IMR-90 (cell line): ENCODE measurements at regions not wholly inside any gene's neighbourhood (a gene's known extent, or its start where the extent isn't known, plus 50 kb on each side); places are given as distances from the start of the nearest gene placed in this dataset.

Source experiments
- ATAC-seq: fragments of 200-7000 bp; cut with Tn5 transposase; 2 replicates; pipeline ENCODE4 v1.9.1; 2020; ENCODE audit warnings: low read depth, mild to moderate bottlenecking, moderate library complexity
- BruUV-seq: library from RNA; stranded (reverse); fragments of 400-500 nt; replicated peaks from 2 replicates; lab custom pipeline; 2021; lab: Mats Ljungman, UMichigan
- CTCF ChIA-PET: fragments of 300-600 bp; formaldehyde crosslinking; extraction: SDS; loops from one replicate; lab custom pipeline; 2021; ENCODE audit warnings: antibody characterized with exemption; lab: Yijun Ruan, JAX
- POLR2A ChIA-PET: fragments of 300-600 bp; sonication (Branson Sonifier 250); formaldehyde crosslinking; loops from one replicate; lab custom pipeline; 2022; ENCODE audit warnings: antibody characterized with exemption; ENCODE audit not compliant: unreplicated experiment; lab: Charles Lee
- DNase-seq: peaks from one replicate; pipeline ENCODE4 v3.0.0; 2013
- H2AFZ ChIP-seq: replicated peaks from 2 replicates; pipeline ENCODE3; 2013; ENCODE audit warnings: low read length, mild to moderate bottlenecking; ENCODE audit not compliant: poor library complexity
- H2AK5ac ChIP-seq: 2 replicates; pipeline ENCODE4 v1.6.1; 2013; ENCODE audit warnings: low read depth, low read length, inconsistent platforms
- H2AK9ac ChIP-seq: replicated peaks from 2 replicates; pipeline ENCODE3; 2013; ENCODE audit warnings: mild to moderate bottlenecking, low read depth, low read length, moderate library complexity; ENCODE audit not compliant: poor library complexity
- H2BK120ac ChIP-seq: 2 replicates; pipeline ENCODE4 v1.6.1; 2013; ENCODE audit warnings: low read depth, low read length, inconsistent platforms
- H2BK15ac ChIP-seq: 3 replicates; pipeline ENCODE4 v1.6.1; 2013; ENCODE audit warnings: low read depth, low read length, inconsistent platforms
- H2BK20ac ChIP-seq: 2 replicates; pipeline ENCODE4 v1.6.1; 2013; ENCODE audit warnings: low read depth, mild to moderate bottlenecking, inconsistent platforms, low read length, moderate library complexity
- H2BK5ac ChIP-seq: 2 replicates; pipeline ENCODE4 v1.6.1; 2013; ENCODE audit warnings: mild to moderate bottlenecking, low read depth, low read length, inconsistent platforms; ENCODE audit not compliant: poor library complexity, severe bottlenecking
- H3K14ac ChIP-seq: replicated peaks from 2 replicates; pipeline ENCODE4 v1.6.1; 2013; ENCODE audit warnings: low read depth, low read length, inconsistent platforms
- H3K18ac ChIP-seq: 2 replicates; pipeline ENCODE4 v1.6.1; 2013; ENCODE audit warnings: low read depth, low read length, control low read depth
- H3K23ac ChIP-seq: 2 replicates; pipeline ENCODE4 v1.6.1; 2013; ENCODE audit warnings: low read depth, low read length, inconsistent platforms
- H3K27ac ChIP-seq: 2 replicates; pipeline ENCODE4 v1.5.1; 2013; ENCODE audit warnings: mild to moderate bottlenecking, control low read depth, low read length; ENCODE audit not compliant: insufficient read depth
- H3K27me3 ChIP-seq: 2 replicates; pipeline ENCODE4 v1.6.1; 2013; ENCODE audit warnings: low read length; ENCODE audit not compliant: control insufficient read depth, insufficient read depth
- H3K36me3 ChIP-seq: 2 replicates; pipeline ENCODE4 v1.6.1; 2013; ENCODE audit warnings: low read length, mixed read lengths; ENCODE audit not compliant: control insufficient read depth, insufficient read depth
- H3K4ac ChIP-seq: 2 replicates; pipeline ENCODE4 v1.6.1; 2013; ENCODE audit warnings: low read depth, low read length, inconsistent platforms
- H3K4me1 ChIP-seq: 2 replicates; pipeline ENCODE4 v1.6.1; 2013; ENCODE audit warnings: low read length, mixed read lengths; ENCODE audit not compliant: control insufficient read depth, insufficient read depth
- H3K4me2 ChIP-seq: 2 replicates; pipeline ENCODE4 v1.6.1; 2013; ENCODE audit warnings: low read depth, mild to moderate bottlenecking, control low read depth, low read length, moderate library complexity
- H3K4me3 ChIP-seq: 2 replicates; pipeline ENCODE4 v1.5.1; 2013; ENCODE audit warnings: low read depth, mild to moderate bottlenecking, control low read depth, low read length, moderate library complexity; ENCODE audit not compliant: insufficient read depth
- H3K56ac ChIP-seq: 2 replicates; pipeline ENCODE4 v1.6.1; 2013; ENCODE audit warnings: low read length, inconsistent platforms; ENCODE audit not compliant: insufficient read depth; ENCODE audit errors: extremely low read depth
- H3K79me1 ChIP-seq, 2 experiments: 2 replicates each; pipeline ENCODE4 v1.6.1; 2013; ENCODE audit warnings: low read length in 2 of 2, inconsistent platforms in 1 of 2, low read depth in 1 of 2
- H3K9ac ChIP-seq: 2 replicates; pipeline ENCODE4 v1.6.1; 2013; ENCODE audit warnings: low read depth, low read length, control low read depth
- H3K9me1 ChIP-seq: 2 replicates; pipeline ENCODE4 v1.6.1; 2013; ENCODE audit warnings: low read length, inconsistent platforms; ENCODE audit not compliant: insufficient read depth
- H3K9me3 ChIP-seq: 2 replicates; pipeline ENCODE4 v1.6.1; 2013; ENCODE audit warnings: low read length; ENCODE audit not compliant: control insufficient read depth, insufficient read depth
- H4K20me1 ChIP-seq: 2 replicates; pipeline ENCODE4 v1.6.1; 2013; ENCODE audit warnings: low read length, inconsistent platforms; ENCODE audit not compliant: insufficient read depth
- H4K5ac ChIP-seq: 2 replicates; pipeline ENCODE4 v1.6.1; 2013; ENCODE audit warnings: mild to moderate bottlenecking, low read depth, low read length, control low read depth
- H4K8ac ChIP-seq, 2 experiments: 2 replicates each; pipeline ENCODE4 v1.6.1; 2013; ENCODE audit warnings: low read depth in 2 of 2, low read length in 2 of 2, control low read depth in 1 of 2, inconsistent platforms in 1 of 2
- H4K91ac ChIP-seq: 2 replicates; pipeline ENCODE4 v1.6.1; 2013; ENCODE audit warnings: low read depth, low read length, inconsistent platforms; ENCODE audit not compliant: insufficient read depth
- BHLHE40 ChIP-seq: fragments of 150-350 bp; IDR thresholded peaks from 2 replicates; pipeline ENCODE4 v1.6.1; 2016; ENCODE audit warnings: mild to moderate bottlenecking, low read depth, low read length
- CEBPB ChIP-seq: IDR thresholded peaks from 2 replicates; pipeline ENCODE4 v1.6.1; 2012; ENCODE audit warnings: low read depth, low read length, improper control_type of control experiment
- CHD1 ChIP-seq: IDR thresholded peaks from 2 replicates; pipeline ENCODE4 v1.6.1; 2012; ENCODE audit warnings: low read depth, low read length, improper control_type of control experiment
- FOS ChIP-seq: fragments of 150-350 bp; IDR thresholded peaks from 2 replicates; pipeline ENCODE4 v1.6.1; 2016; ENCODE audit warnings: low read depth, low read length
- MAFK ChIP-seq: IDR thresholded peaks from 2 replicates; pipeline ENCODE4 v1.6.1; 2012; ENCODE audit warnings: low read depth, low read length, improper control_type of control experiment
- MAZ ChIP-seq: IDR thresholded peaks from 2 replicates; pipeline ENCODE4 v1.6.1; 2012; ENCODE audit warnings: low read depth, mild to moderate bottlenecking, low read length, improper control_type of control experiment, moderate library complexity, borderline replicate concordance
- MXI1 ChIP-seq: IDR thresholded peaks from 2 replicates; pipeline ENCODE4 v1.6.1; 2012; ENCODE audit warnings: low read depth, mild to moderate bottlenecking, low read length, moderate library complexity, borderline replicate concordance
- POLR2A ChIP-seq: IDR thresholded peaks from 2 replicates; pipeline ENCODE4 v1.6.1; 2012; ENCODE audit warnings: mild to moderate bottlenecking, low read depth, low read length
- RAD21 ChIP-seq: IDR thresholded peaks from 2 replicates; pipeline ENCODE4 v1.6.1; 2012; ENCODE audit warnings: low read length, improper control_type of control experiment
- RCOR1 ChIP-seq: IDR thresholded peaks from 2 replicates; pipeline ENCODE4 v1.6.1; 2012; ENCODE audit warnings: mild to moderate bottlenecking, low read length, improper control_type of control experiment; ENCODE audit not compliant: insufficient replicate concordance
- RFX5 ChIP-seq: IDR thresholded peaks from 2 replicates; pipeline ENCODE4 v1.8.0; 2012; ENCODE audit warnings: low read depth, mild to moderate bottlenecking, low read length, moderate library complexity
- SMC3 ChIP-seq: fragments of 150-350 bp; IDR thresholded peaks from 2 replicates; pipeline ENCODE4 v1.6.1; 2016; ENCODE audit warnings: low read depth, mild to moderate bottlenecking, antibody characterized with exemption, low read length, moderate library complexity
- WGBS, 2 experiments: methylation state at CpG; one replicate each; pipeline versions ENCODE4 v1.1.5 to v1.1.7; 2013; ENCODE audit warnings: missing lambda C conversion rate in 2 of 2; ENCODE audit not compliant: insufficient read length in 1 of 2; ENCODE audit errors: extremely low coverage in 2 of 2; 5-methylcytosine and 5-hydroxymethylcytosine counted together
- dilution Hi-C: fragments of 300-500 bp; cut with HindIII; formaldehyde crosslinking; loops from one replicate; pipeline ENCODE4 v1.14.3; 2018; ENCODE audit warnings: low sequenced_read_pairs; ENCODE audit not compliant: unreplicated experiment
- in situ Hi-C: fragments of 300-500 bp; cut with MboI; formaldehyde crosslinking; loops from 3 replicates; pipeline ENCODE4 v1.14.3; 2019; ENCODE audit warnings: low sequenced_read_pairs, inconsistent platforms, mixed read lengths
- intact Hi-C: fragments of 100-400 bp; cut with micrococcal nuclease; formaldehyde crosslinking; loops from 2 replicates; pipeline ENCODE4 v1.10.0; 2022
- TF ChIP-seq, protein P1 (sequence below): fragments of 150-350 bp; IDR thresholded peaks from 2 replicates; pipeline ENCODE4 v1.6.1; 2016; ENCODE audit warnings: low read depth, mild to moderate bottlenecking, low read length, moderate library complexity, borderline replicate concordance
- TF ChIP-seq, protein P2 (sequence below): fragments of 150-350 bp; IDR thresholded peaks from 2 replicates; pipeline ENCODE4 v1.6.1; 2017; ENCODE audit warnings: mild to moderate bottlenecking, antibody characterized with exemption, low read length, low read depth

DNA sequence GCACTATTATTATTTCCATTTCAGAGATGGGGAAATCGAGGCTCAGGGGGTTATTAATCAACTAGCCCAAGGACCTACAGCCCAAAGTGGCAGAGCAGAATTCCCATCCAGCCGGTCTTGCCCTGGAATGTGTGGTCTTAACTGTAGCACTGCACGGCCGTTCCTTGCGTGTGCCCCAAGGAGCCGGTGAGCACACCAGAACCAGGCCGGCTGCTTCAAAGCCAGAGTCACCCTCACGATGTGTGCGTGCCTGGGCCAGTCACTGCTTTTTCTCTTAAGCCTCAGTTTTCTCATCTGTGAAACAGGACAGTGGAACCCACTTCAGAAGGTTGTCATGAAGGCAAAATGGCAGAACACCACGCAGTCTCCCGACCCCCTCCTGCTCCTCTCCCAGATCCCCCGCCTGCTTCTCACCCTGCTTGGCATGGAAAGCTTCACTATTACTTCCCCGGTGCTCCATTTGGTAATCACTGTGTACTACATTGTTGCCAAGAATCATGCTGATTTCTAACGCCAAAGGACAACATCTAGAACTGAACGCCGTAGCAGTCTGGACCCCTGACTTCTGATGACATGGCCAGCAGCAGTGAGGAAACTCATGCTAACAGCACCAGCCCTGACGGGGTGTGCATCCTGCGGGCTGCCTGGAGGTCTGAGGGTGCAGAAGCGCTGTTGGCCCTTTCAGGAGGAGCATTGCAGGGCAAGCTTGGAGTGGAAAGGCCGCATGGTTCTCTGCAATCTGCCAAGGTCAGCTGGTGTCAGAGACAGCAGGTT, 106.8 kb upstream of the B3GAT1 start:
- H4K5ac ChIP-seq = no peak overlapping the region
- CTCF ChIA-PET = no interaction called here
- ATAC-seq (no peak), DNase-seq (no peak)
- no TSS peak for BruUV-seq
- no peaks in the 10 kb centered on the region for H3K36me3 ChIP-seq
- intact Hi-C loops (no loop called here), in situ Hi-C loops (no loop called here), dilution Hi-C loops (no loop called here)
- no peaks in the 10 kb centered on the region for H4K20me1 ChIP-seq
- H3K9ac ChIP-seq = no peak overlapping the region
- H4K91ac ChIP-seq = no peak overlapping the region
- H2BK120ac ChIP-seq = no peak overlapping the region
- H3K9me3 ChIP-seq = peaks cover 59% of the 10 kb centered on the region
- no peak overlapping the region for H3K27ac ChIP-seq
- no peak overlapping the region for H2BK20ac ChIP-seq
- H3K4ac ChIP-seq = no peak overlapping the region
- H3K4me2 ChIP-seq = no peak overlapping the region
- no peak overlapping the region for H3K23ac ChIP-seq
- no peak overlapping the region for H2AFZ ChIP-seq
- no peak overlapping the region for H2AK9ac ChIP-seq
- H3K56ac ChIP-seq = no peak overlapping the region
- no peak overlapping the region for H3K4me3 ChIP-seq
- H2BK5ac ChIP-seq = no peak overlapping the region
- POLR2A ChIA-PET = no interaction called here
- TF ChIP-seq SMC3 (no peak), BHLHE40 (no peak), CEBPB (no peak), MAFK (no peak), RCOR1 (no peak), MAZ (no peak), RFX5 (no peak), MXI1 (no peak), CHD1 (no peak), RAD21 (no peak), POLR2A (no peak), FOS (no peak)
- TF ChIP-seq, protein P1, sequence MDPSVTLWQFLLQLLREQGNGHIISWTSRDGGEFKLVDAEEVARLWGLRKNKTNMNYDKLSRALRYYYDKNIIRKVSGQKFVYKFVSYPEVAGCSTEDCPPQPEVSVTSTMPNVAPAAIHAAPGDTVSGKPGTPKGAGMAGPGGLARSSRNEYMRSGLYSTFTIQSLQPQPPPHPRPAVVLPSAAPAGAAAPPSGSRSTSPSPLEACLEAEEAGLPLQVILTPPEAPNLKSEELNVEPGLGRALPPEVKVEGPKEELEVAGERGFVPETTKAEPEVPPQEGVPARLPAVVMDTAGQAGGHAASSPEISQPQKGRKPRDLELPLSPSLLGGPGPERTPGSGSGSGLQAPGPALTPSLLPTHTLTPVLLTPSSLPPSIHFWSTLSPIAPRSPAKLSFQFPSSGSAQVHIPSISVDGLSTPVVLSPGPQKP = no peak
- TF ChIP-seq, protein P2, sequence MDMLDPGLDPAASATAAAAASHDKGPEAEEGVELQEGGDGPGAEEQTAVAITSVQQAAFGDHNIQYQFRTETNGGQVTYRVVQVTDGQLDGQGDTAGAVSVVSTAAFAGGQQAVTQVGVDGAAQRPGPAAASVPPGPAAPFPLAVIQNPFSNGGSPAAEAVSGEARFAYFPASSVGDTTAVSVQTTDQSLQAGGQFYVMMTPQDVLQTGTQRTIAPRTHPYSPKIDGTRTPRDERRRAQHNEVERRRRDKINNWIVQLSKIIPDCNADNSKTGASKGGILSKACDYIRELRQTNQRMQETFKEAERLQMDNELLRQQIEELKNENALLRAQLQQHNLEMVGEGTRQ = no peak
- no peak overlapping the region for H3K18ac ChIP-seq
- WGBS, 2 experiments = 56% methylated on average over 11 of the region's 20 CpGs; no CpG with 5 or more reads in 1 of the 2 experiments
- H3K79me1 ChIP-seq = no peaks in the 10 kb centered on the region
- H3K4me1 ChIP-seq = no peaks in the 10 kb centered on the region
- H2BK15ac ChIP-seq = no peak overlapping the region
- no peak overlapping the region for H2AK5ac ChIP-seq
- no peak overlapping the region for H4K8ac ChIP-seq
- H3K14ac ChIP-seq = no peak overlapping the region
- no peaks in the 10 kb centered on the region for H3K9me1 ChIP-seq
- no peaks in the 10 kb centered on the region for H3K27me3 ChIP-seq
